GM19397 (cell line): ENCODE measurements at regions not wholly inside any gene's neighbourhood (a gene's known extent, or its start where the extent isn't known, plus 50 kb on each side); places are given as distances from the start of the nearest gene placed in this dataset.
"Not testable (repeated sequence)": the region's sequence is repeated elsewhere in the genome, so short reads cannot be mapped to it uniquely, and the experiment has no call there.

ENCODE experiments used
- ATAC-seq: cut with Tn5 transposase; IDR thresholded peaks from one replicate; pipeline ENCODE4 v1.9.1; 2021; ENCODE audit warnings: mild to moderate bottlenecking, moderate library complexity; ENCODE audit not compliant: unreplicated experiment

GRCh38 chr7:9453521-9453920 lies 1020.1 kb downstream of the NXPH1 start:
- ATAC-seq, result no peak

- ATAC-seq, result no peak
These were observed 1055.1 kb downstream of the NXPH1 start for GRCh38 chr7:9488555-9488954.

GRCh38 chr7:9498303-9498702 lies 1064.9 kb downstream of the NXPH1 start:
- ATAC-seq, result no peak

GRCh38 chr7:9502269-9502668 lies 1068.9 kb downstream of the NXPH1 start:
- no peak for ATAC-seq

- ATAC-seq, result no peak
These were observed 1071.3 kb downstream of the NXPH1 start for GRCh38 chr7:9504678-9505077.

GRCh38 chr7:9505516-9505915 lies 1072.1 kb downstream of the NXPH1 start:
- ATAC-seq, result no peak

GRCh38 chr7:9507290-9507689 lies 1073.9 kb downstream of the NXPH1 start:
- ATAC-seq, result no peak

GRCh38 chr7:9516662-9517061 lies 1083.3 kb downstream of the NXPH1 start:
- no peak for ATAC-seq

GRCh38 chr7:9523579-9523978 lies 1090.2 kb downstream of the NXPH1 start:
- no peak for ATAC-seq

GRCh38 chr7:9552431-9552830 lies 1119.0 kb downstream of the NXPH1 start:
- not testable (repeated sequence) for ATAC-seq

GRCh38 chr7:9557853-9558252 lies 1124.4 kb downstream of the NXPH1 start:
- no peak for ATAC-seq

- ATAC-seq, result no peak
These were observed 1142.3 kb downstream of the NXPH1 start for GRCh38 chr7:9575716-9576115.

- no peak for ATAC-seq
These were observed 1149.4 kb downstream of the NXPH1 start for GRCh38 chr7:9582824-9583223.

- ATAC-seq, result no peak
These were observed 1165.0 kb downstream of the NXPH1 start for GRCh38 chr7:9598411-9598810.

GRCh38 chr7:9600974-9601373 lies 1167.6 kb downstream of the NXPH1 start:
- ATAC-seq, result no peak

GRCh38 chr7:9603291-9603690 lies 1169.9 kb downstream of the NXPH1 start:
- ATAC-seq, result no peak

- no peak for ATAC-seq
These were observed 1175.2 kb downstream of the NXPH1 start for GRCh38 chr7:9608560-9608959.

- not testable (repeated sequence) for ATAC-seq
These were observed 1187.5 kb downstream of the NXPH1 start for GRCh38 chr7:9620899-9621298.

GRCh38 chr7:9621306-9621902 lies 1188.0 kb downstream of the NXPH1 start:
- not testable (repeated sequence) for ATAC-seq

GRCh38 chr7:9621927-9622326 lies 1188.5 kb downstream of the NXPH1 start:
- no peak for ATAC-seq

GRCh38 chr7:9625953-9626352 lies 1192.5 kb downstream of the NXPH1 start:
- no peak for ATAC-seq

GRCh38 chr7:9645756-9646155 lies 1212.3 kb downstream of the NXPH1 start:
- no peak for ATAC-seq

- no peak for ATAC-seq
These were observed 1223.8 kb downstream of the NXPH1 start for GRCh38 chr7:9657257-9657656.
